ENCODE measurements at regions not wholly inside any gene's neighbourhood (a gene's known extent, or its start where the extent isn't known, plus 50 kb on each side); places are given as distances from the start of the nearest gene placed in this dataset.

DNA sequence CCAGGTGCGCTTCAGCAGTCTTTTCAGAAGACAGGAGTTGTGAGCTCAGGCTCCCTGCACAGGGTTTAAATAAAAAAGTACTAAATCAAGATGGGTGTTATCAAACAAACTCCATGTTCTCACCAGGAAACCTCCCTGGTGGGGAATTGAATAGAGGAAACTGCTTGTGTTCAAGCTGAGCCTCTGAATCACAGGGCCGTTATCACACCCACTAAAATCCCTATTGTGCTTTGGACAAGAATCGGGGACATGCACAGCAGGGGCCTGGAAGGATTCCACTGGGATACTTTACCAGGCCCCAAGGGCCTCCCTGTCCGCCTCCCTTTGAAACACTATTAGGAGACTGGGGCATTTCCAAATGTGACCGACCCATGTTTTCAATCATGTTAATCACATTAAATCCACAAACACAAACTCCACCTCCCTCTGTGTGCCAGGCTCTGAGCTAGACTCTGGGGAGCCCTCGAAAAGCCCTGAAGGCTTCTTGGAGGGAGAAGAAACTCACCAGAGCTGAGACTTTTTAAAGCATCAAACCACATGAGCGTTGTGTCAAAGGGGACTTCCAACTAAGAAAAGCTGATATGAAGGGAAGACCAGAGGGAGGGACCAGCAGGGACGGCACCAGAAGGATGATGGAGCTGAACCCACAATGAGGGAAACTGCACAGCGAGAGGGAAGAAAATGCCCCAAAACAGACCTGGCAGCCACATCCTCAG, 458.7 kb upstream of the ID2 start:
- TF ChIP-seq ZNF274 (IDR thresholded peaks at IDR 0.05; ENCODE audit: low read depth, low read length): no peak
- no peak overlapping the region for H3K4me3 ChIP-seq (ENCODE audit: low read length)

DNA sequence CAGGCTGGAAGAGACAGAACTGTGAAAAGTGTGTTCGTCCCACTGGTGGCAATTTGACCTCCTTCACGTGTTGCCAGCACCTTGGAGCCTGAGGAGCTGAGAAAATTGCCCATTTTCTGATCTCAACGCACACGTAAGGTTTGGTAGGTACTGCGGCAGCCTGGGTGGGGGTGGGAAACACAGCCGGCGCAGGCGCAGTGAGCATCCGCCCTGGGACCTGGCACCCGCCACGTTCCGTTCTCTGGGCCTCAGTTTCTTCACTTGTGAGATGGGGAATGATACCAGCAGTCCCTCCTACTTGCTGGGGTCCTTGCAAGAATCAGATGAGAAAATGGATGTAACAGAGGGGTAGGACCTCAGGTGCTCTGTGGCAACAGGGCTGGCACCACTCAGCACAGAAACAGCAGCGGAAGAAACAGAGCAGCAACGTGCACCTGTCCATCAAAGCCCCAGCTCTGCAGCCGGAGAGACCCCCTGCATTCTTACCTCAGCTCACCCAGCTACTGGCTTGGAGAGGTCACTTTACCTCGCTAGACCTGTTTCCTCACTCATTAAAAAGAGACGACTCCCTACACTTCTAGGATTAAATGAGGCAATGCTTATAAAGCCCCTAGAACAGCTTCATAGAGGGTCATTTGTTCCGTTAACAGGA, 458.0 kb upstream of the ID2 start:
- H3K4me3 ChIP-seq (ENCODE audit: low read length): no peak overlapping the region
- no peak for TF ChIP-seq ZNF274 (IDR thresholded peaks at IDR 0.05; ENCODE audit: low read depth, low read length)

GRCh38 chr2:8224347-8225190, 457.3 kb upstream of the ID2 start:
- no peak for TF ChIP-seq ZNF274 (IDR thresholded peaks at IDR 0.05; ENCODE audit: low read depth, low read length)
- H3K4me3 ChIP-seq (ENCODE audit: low read length): no peak overlapping the region

- no peak overlapping the region for H3K4me3 ChIP-seq (ENCODE audit: low read length)
- no peak for TF ChIP-seq ZNF274 (IDR thresholded peaks at IDR 0.05; ENCODE audit: low read depth, low read length)
These were observed 456.6 kb upstream of the ID2 start for GRCh38 chr2:8225266-8225665.

GRCh38 chr2:8225798-8226197, 456.1 kb upstream of the ID2 start:
- no peak overlapping the region for H3K4me3 ChIP-seq (ENCODE audit: low read length)
- TF ChIP-seq ZNF274 (IDR thresholded peaks at IDR 0.05; ENCODE audit: low read depth, low read length): no peak

DNA sequence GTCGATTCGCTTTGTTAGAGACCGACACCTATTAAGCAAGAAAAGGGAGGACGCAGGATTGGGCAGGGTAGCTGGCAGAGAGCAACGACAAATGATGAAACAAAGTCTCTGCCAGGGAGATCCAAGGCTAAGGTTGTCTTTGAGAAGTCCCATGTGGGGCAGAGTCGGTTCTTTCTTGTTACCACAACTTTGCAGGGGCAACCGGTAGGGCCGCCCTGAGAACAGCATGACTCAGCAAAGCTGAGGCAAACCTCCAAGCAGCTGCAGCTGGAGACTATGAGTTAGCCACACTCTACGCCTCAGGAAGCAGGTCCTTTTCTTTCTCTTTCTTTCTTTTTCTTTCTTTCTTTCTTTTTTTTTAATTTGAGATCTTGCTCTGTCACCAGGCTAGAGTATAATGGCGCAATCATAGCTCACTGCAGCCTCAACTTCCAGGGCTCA, 452.3 kb upstream of the ID2 start:
- TF ChIP-seq ZNF274 (IDR thresholded peaks at IDR 0.05; ENCODE audit: low read depth, low read length): no peak
- no peak overlapping the region; the same call in 1 of the 2 replicates for H3K4me3 ChIP-seq (ENCODE audit: low read length)

- TF ChIP-seq ZNF274 (IDR thresholded peaks at IDR 0.05; ENCODE audit: low read depth, low read length): no peak
- H3K4me3 ChIP-seq (ENCODE audit: low read length): no peak overlapping the region
These were observed 451.4 kb upstream of the ID2 start for GRCh38 chr2:8230466-8230865.

DNA sequence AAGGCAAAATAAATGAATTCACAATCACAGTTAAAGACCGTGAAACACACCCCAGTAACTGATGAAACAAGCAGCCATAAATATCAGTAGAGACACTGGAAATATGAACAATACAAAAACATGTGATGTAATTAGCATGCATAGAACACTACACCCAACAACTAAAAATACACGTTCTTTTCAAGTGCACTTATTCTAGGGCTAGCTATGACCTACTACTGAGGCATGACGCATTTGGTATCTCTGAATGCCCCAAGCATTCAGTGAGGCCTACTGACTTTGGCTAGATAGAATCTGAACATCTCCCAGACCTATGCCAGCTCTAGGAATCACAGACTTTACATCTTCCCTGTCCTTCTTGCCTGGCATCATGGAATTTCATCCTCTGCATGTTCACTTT, 450.0 kb upstream of the ID2 start:
- H3K4me3 ChIP-seq (ENCODE audit: low read length): no peak overlapping the region
- no peak for TF ChIP-seq ZNF274 (IDR thresholded peaks at IDR 0.05; ENCODE audit: low read depth, low read length)

DNA sequence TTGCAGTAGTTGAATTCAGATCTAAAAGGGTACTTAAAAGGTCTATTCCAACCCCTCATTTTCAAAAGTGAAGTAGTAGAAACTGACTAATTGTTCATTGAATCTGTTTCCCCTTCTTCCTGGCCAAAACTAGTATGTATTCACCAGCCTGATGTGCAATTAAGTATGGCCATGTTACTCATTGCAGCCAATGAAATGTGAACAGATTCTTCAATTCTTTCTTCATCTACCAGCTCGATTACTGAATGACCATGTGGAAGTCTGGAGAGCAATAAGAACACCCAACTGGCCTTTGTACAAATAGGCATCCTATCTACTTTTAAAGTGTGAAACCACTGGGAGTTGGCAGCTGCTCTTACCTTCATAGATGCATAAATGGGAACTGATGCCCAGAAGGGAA, 449.0 kb upstream of the ID2 start:
- no peak for TF ChIP-seq ZNF274 (IDR thresholded peaks at IDR 0.05; ENCODE audit: low read depth, low read length)
- no peak overlapping the region for H3K4me3 ChIP-seq (ENCODE audit: low read length)

DNA sequence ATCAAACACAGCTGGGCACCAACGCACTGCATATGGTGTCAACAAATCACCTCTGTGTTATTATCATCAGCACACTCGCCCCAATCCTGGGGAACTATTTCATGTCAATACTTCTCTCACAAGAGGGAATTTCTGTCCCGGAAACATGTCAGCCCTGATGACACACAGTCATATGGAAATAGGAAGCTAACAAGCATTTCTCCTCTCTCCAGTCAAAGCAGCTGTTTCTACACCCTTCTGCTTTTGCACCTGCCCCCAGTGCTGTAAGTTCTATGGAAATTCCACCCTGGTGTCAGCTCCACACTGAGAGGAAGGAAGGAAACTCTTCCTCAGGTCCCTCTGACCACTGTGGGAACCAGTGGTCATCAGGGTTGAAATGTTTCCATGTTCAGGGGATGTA, 447.6 kb upstream of the ID2 start:
- no peak for TF ChIP-seq ZNF274 (IDR thresholded peaks at IDR 0.05; ENCODE audit: low read depth, low read length)
- peak overlapping the region; percentile 30; the same call in 1 of the 2 replicates for H3K4me3 ChIP-seq (ENCODE audit: low read length)

GRCh38 chr2:8234757-8235374, 447.0 kb upstream of the ID2 start:
- TF ChIP-seq ZNF274 (IDR thresholded peaks at IDR 0.05; ENCODE audit: low read depth, low read length): no peak
- peak overlapping the region; percentile 32; the same call in 1 of the 2 replicates for H3K4me3 ChIP-seq (ENCODE audit: low read length)

DNA sequence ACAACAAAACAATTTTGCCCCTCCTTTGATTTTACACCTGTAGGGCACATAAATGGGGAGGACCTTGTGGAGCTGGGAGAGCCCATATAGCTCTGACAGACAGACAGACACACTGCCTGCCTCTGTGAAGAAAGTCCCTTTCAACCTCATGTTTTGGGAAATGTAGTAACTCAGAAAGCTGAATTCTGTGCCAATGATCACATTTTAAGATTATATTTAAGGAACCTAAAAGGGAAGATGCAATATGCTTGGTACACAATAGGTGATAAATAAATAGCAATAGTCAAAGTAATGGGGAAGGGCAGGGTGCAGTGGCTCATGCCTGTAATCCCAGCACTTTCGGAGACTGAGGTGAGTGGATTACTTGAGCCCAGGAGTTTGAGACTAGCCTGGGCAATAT, 446.4 kb upstream of the ID2 start:
- no peak for TF ChIP-seq ZNF274 (IDR thresholded peaks at IDR 0.05; ENCODE audit: low read depth, low read length)
- H3K4me3 ChIP-seq (ENCODE audit: low read length): peak overlapping the region; percentile 32; the same call in 1 of the 2 replicates

GRCh38 chr2:8236391-8236790, 445.5 kb upstream of the ID2 start:
- H3K4me3 ChIP-seq (ENCODE audit: low read length): no peak overlapping the region
- TF ChIP-seq ZNF274 (IDR thresholded peaks at IDR 0.05; ENCODE audit: low read depth, low read length): no peak
